ENCODE measurements at regions not wholly inside any gene's neighbourhood (a gene's known extent, or its start where the extent isn't known, plus 50 kb on each side); places are given as distances from the start of the nearest gene placed in this dataset.

DNA sequence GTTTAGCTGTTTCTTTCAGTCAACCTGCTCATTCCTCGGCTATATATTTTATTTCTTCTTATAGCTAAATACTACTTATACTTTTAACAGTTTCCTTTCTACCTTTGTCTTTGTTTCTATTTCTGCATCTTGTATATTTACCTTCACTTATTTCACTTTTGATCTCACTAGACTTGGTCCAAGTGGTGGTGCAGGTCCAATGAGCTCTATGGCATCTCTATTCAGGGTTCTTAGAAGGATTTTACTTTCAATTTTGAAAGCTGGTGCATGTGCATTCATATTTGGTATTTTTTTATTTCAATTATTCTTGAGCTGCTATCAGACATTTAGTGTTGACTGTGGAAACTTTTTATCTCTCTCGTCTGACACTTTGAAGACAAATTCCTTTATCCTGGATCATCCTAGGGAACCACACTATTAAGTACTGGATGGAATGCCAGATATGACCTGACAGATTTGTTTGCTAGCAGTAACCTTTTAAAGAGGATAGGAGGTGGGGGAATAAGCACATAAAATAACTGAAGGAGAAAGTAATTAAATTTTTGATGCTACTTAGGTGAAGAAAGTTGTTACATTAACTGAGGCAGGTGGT lies 123.1 kb upstream of the PJA2 start:
- Histone ChIP-seq H3K4me1 (no peaks in the 10 kb centered on the region), H3K4me3 (no peak overlapping the region), H3K9me3 (no peaks in the 10 kb centered on the region), H3K36me3 (no peaks in the 10 kb centered on the region), H3K27ac (no peak overlapping the region), H3K27me3 (no peaks in the 10 kb centered on the region)
- in situ Hi-C loops (cut with MboI; ENCODE audit: low sequenced_read_pairs in 4 of 4) (no loop called here), intact Hi-C loops (cut with DNase I; ENCODE audit: low total_unique reads) (no loop called here)
- TF ChIP-seq POLR2A (IDR thresholded peaks at IDR 0.05) (no peak), CTCF (IDR thresholded peaks at IDR 0.05 in 4 of 5, conservative IDR thresholded peaks at IDR 0.05 in 1 of 5) (no peak)
- no peak for DNase-seq
- ATAC-seq = no peak

DNA sequence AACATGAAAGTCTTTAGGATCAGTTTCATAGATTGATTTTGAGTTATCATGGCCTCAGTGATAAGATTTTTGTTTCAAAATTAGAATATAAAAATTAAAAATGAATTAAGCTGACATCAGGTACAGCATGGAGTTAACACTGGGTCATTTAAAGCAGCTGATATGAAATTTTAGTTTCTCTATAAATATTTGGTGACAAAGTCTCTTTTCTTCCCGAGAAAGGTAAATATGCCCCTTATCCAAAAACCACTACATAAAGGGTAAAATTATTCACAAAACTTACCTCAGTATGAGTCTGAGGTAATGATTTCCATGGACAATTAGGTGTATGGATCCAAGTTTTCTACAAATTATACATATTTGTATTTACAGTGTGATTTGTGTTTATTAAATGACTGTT lies 121.5 kb upstream of the PJA2 start:
- ATAC-seq (no peak), DNase-seq (no peak)
- no peaks in the 10 kb centered on the region for H3K4me1 ChIP-seq
- no peaks in the 10 kb centered on the region for H3K27me3 ChIP-seq
- in situ Hi-C loops (cut with MboI; ENCODE audit: low sequenced_read_pairs in 4 of 4) (no loop called here), intact Hi-C loops (cut with DNase I; ENCODE audit: low total_unique reads) (no loop called here)
- H3K36me3 ChIP-seq = no peaks in the 10 kb centered on the region
- no peaks in the 10 kb centered on the region for H3K9me3 ChIP-seq
- no peak for TF ChIP-seq POLR2A (IDR thresholded peaks at IDR 0.05)
- TF ChIP-seq CTCF (IDR thresholded peaks at IDR 0.05 in 4 of 5, conservative IDR thresholded peaks at IDR 0.05 in 1 of 5) = no peak
- H3K4me3 ChIP-seq = no peak overlapping the region
- H3K27ac ChIP-seq = no peak overlapping the region

GRCh38 chr5:109529987-109530386 lies 120.2 kb upstream of the PJA2 start:
- Histone ChIP-seq H3K27me3 (no peaks in the 10 kb centered on the region), H3K27ac (no peak overlapping the region), H3K9me3 (no peaks in the 10 kb centered on the region), H3K4me3 (no peak overlapping the region), H3K36me3 (no peaks in the 10 kb centered on the region), H3K4me1 (no peaks in the 10 kb centered on the region)
- intact Hi-C loops (cut with DNase I; ENCODE audit: low total_unique reads) (no loop called here), in situ Hi-C loops (cut with MboI; ENCODE audit: low sequenced_read_pairs in 4 of 4) (no loop called here)
- ATAC-seq (no peak), DNase-seq (no peak)
- no peak for TF ChIP-seq CTCF (IDR thresholded peaks at IDR 0.05 in 4 of 5, conservative IDR thresholded peaks at IDR 0.05 in 1 of 5)
- TF ChIP-seq POLR2A (IDR thresholded peaks at IDR 0.05) = no peak

DNA sequence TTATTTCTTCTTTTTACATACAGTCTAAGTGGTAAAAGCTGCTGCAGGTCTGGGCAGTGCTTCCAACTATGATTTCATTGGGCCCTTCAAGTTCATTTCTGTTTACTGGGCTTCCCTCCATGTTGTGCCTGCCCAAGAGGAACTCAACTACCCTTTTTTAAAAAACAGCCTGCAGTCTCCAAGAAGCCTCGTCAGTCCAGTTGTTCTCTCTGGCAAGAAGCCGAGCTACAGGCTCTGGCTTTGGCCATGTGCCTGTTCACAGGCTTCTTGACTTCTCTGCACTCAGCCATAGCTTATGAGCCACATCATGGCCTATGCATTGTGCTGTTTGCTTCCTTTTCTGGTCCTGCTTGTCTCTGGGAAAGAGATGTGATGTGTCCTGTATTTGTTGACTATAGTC lies 119.7 kb upstream of the PJA2 start:
- intact Hi-C loops (cut with DNase I; ENCODE audit: low total_unique reads) (no loop called here), in situ Hi-C loops (cut with MboI; ENCODE audit: low sequenced_read_pairs in 4 of 4) (no loop called here)
- ATAC-seq (peak in 1 of 2 donors; percentile 41), DNase-seq (peak in 1 of 2 donors; percentile 25)
- Histone ChIP-seq H3K27ac (no peak overlapping the region), H3K36me3 (no peaks in the 10 kb centered on the region), H3K4me1 (no peaks in the 10 kb centered on the region), H3K9me3 (no peaks in the 10 kb centered on the region), H3K4me3 (no peak overlapping the region), H3K27me3 (no peaks in the 10 kb centered on the region)
- TF ChIP-seq POLR2A (IDR thresholded peaks at IDR 0.05) = no peak
- TF ChIP-seq CTCF (IDR thresholded peaks at IDR 0.05 in 4 of 5, conservative IDR thresholded peaks at IDR 0.05 in 1 of 5) = no peak

DNA sequence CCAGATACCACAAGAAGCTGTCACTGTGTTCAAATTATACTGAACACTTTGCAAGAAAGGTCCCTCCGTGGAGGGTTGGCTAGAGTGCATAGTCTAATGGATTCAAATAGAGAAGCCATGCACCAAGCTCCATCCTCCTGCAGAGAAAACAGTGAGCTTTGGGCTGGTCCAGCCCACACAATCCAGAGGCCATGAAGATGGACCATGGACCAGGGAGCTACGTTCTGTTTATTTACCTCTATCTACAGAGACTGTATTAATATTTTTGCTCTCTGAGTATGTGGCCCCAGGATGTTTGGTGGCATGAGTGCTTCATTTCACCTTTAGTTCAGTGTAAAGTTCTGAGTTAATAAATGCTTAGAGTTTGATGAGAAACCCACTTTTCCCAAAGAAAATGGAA lies 114.8 kb upstream of the PJA2 start:
- TF ChIP-seq CTCF (IDR thresholded peaks at IDR 0.05 in 4 of 5, conservative IDR thresholded peaks at IDR 0.05 in 1 of 5) (no peak), POLR2A (IDR thresholded peaks at IDR 0.05) (no peak)
- H3K4me3 ChIP-seq = no peak overlapping the region
- ATAC-seq (no peak), DNase-seq (no peak)
- no peak overlapping the region for H3K27ac ChIP-seq
- no peaks in the 10 kb centered on the region for H3K27me3 ChIP-seq
- H3K4me1 ChIP-seq = no peaks in the 10 kb centered on the region
- in situ Hi-C loops (cut with MboI; ENCODE audit: low sequenced_read_pairs in 4 of 4) = no loop called here
- H3K9me3 ChIP-seq = no peaks in the 10 kb centered on the region
- no peaks in the 10 kb centered on the region for H3K36me3 ChIP-seq
- intact Hi-C loops (cut with DNase I; ENCODE audit: low total_unique reads) = no loop called here
